Astrocyte (in vitro differentiated cells and primary cell): ENCODE measurements at regions not wholly inside any gene's neighbourhood (a gene's known extent, or its start where the extent isn't known, plus 50 kb on each side); places are given as distances from the start of the nearest gene placed in this dataset.

Experiments used
- DNase-seq: peaks from one replicate; pipeline ENCODE4 v3.0.0-alpha.2; 2010; ENCODE audit warnings: low read depth
- FAIRE-seq: peaks from 2 replicates; lab custom pipeline; 2011; peaks lifted over from hg19 to GRCh38; lab: Jason Lieb, UNC
- H2AFZ ChIP-seq: 2 replicates; pipeline ENCODE4 v1.6.0; 2012; ENCODE audit warnings: low read depth, low read length, inconsistent platforms
- H3K27ac ChIP-seq: 2 replicates; pipeline ENCODE4 v1.5.1; 2011; ENCODE audit warnings: low read depth, low read length, inconsistent platforms
- H3K27me3 ChIP-seq: 2 replicates; pipeline ENCODE4 v1.6.0; 2011; ENCODE audit warnings: low read length, inconsistent platforms; ENCODE audit not compliant: insufficient read depth
- H3K36me3 ChIP-seq: 2 replicates; pipeline ENCODE4 v1.5.1; 2011; ENCODE audit warnings: low read length, inconsistent platforms; ENCODE audit not compliant: insufficient read depth
- H3K4me1 ChIP-seq: 2 replicates; pipeline ENCODE4 v1.5.1; 2011; ENCODE audit warnings: low read length, inconsistent platforms; ENCODE audit not compliant: insufficient read depth
- H3K4me2 ChIP-seq: 2 replicates; pipeline ENCODE4 v1.6.0; 2012; ENCODE audit warnings: low read length, inconsistent platforms
- H3K4me3 ChIP-seq: 2 replicates; pipeline ENCODE4 v1.5.1; 2011; ENCODE audit warnings: low read depth, mild to moderate bottlenecking, low read length, inconsistent platforms; ENCODE audit not compliant: insufficient read depth
- H3K79me2 ChIP-seq: 2 replicates; pipeline ENCODE4 v1.6.0; 2012; ENCODE audit warnings: mild to moderate bottlenecking, low read length, inconsistent platforms; ENCODE audit not compliant: insufficient read depth
- H3K9ac ChIP-seq: 2 replicates; pipeline ENCODE4 v1.6.0; 2012; ENCODE audit warnings: mild to moderate bottlenecking, low read length, inconsistent platforms
- H3K9me3 ChIP-seq: 2 replicates; pipeline ENCODE4 v1.5.1; 2012; ENCODE audit warnings: low read depth, mild to moderate bottlenecking, low read length, inconsistent platforms; ENCODE audit not compliant: insufficient read depth
- H4K20me1 ChIP-seq: 2 replicates; pipeline ENCODE4 v1.6.0; 2012; ENCODE audit warnings: low read length, inconsistent platforms; ENCODE audit not compliant: insufficient read depth
- H3K27ac Mint-ChIP-seq: one replicate; pipeline ENCODE4 v1.8.0; 2021; ENCODE audit warnings: mild to moderate bottlenecking, mixed read lengths; ENCODE audit not compliant: unreplicated experiment
- H3K27me3 Mint-ChIP-seq: one replicate; pipeline ENCODE4 v1.8.0; 2021; ENCODE audit warnings: low read depth, mixed read lengths; ENCODE audit not compliant: unreplicated experiment
- H3K36me3 Mint-ChIP-seq: one replicate; pipeline ENCODE4 v1.8.0; 2021; ENCODE audit warnings: low read depth, mixed read lengths; ENCODE audit not compliant: unreplicated experiment
- H3K4me1 Mint-ChIP-seq: one replicate; pipeline ENCODE4 v1.8.0; 2021; ENCODE audit warnings: low read depth, mixed read lengths; ENCODE audit not compliant: unreplicated experiment
- H3K4me3 Mint-ChIP-seq: one replicate; pipeline ENCODE4 v1.8.0; 2021; ENCODE audit warnings: mild to moderate bottlenecking, moderate library complexity, mixed read lengths; ENCODE audit not compliant: unreplicated experiment
- H3K9me3 Mint-ChIP-seq: one replicate; pipeline ENCODE4 v1.8.0; 2021; ENCODE audit warnings: mild to moderate bottlenecking, mixed read lengths; ENCODE audit not compliant: unreplicated experiment
- EZH2 ChIP-seq: IDR thresholded peaks from 2 replicates; pipeline ENCODE4 v1.6.1; 2012; ENCODE audit warnings: mild to moderate bottlenecking, low read length, inconsistent platforms; ENCODE audit not compliant: insufficient read depth
- TF ChIP-seq, protein P1 (sequence below): IDR thresholded peaks from 2 replicates; pipeline ENCODE4 v1.5.1; 2011; ENCODE audit warnings: low read depth, mild to moderate bottlenecking, inconsistent platforms, low read length, moderate library complexity; ENCODE audit not compliant: insufficient read depth

DNA sequence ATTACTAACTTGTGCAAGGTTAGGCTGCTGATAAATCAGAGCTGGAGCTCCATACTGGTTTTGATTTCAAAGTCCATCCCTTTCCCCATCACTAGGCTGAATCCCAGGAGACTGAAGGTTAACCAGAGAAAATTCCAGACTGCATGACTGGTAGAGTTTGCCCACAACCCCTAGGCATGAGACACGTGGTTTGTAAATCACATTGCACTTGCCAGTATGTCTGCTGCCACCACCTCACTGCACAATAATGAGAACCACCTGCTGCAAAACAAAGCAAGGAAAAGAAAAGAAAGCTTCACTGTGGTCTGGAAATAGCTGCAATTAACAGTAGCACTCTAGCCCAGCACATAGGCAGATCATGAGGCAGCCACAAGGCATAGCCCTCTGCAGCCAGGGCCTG lies 67.6 kb upstream of the NTM start:
- DNase-seq (peak; percentile 10), FAIRE-seq (no peak)
- H3K27me3 Mint-ChIP-seq: peaks cover 9% of the 10 kb centered on the region
- Histone ChIP-seq H3K4me3 (no peak overlapping the region), H4K20me1 (no peaks in the 10 kb centered on the region), H3K27ac (no peak overlapping the region), H3K36me3 (no peaks in the 10 kb centered on the region), H3K9ac (no peak overlapping the region), H3K27me3 (peaks cover 11% of the 10 kb centered on the region), H3K9me3 (no peaks in the 10 kb centered on the region), H3K4me2 (no peak overlapping the region), H3K4me1 (peaks cover 13% of the 10 kb centered on the region), H3K79me2 (no peaks in the 10 kb centered on the region), H2AFZ (no peak overlapping the region)
- H3K27ac Mint-ChIP-seq: no peak overlapping the region
- H3K36me3 Mint-ChIP-seq: no peaks in the 10 kb centered on the region
- H3K9me3 Mint-ChIP-seq: peaks cover 4% of the 10 kb centered on the region
- no peak overlapping the region for H3K4me3 Mint-ChIP-seq
- peaks cover 47% of the 10 kb centered on the region for H3K4me1 Mint-ChIP-seq
- no peak for TF ChIP-seq EZH2
- TF ChIP-seq, protein P1, sequence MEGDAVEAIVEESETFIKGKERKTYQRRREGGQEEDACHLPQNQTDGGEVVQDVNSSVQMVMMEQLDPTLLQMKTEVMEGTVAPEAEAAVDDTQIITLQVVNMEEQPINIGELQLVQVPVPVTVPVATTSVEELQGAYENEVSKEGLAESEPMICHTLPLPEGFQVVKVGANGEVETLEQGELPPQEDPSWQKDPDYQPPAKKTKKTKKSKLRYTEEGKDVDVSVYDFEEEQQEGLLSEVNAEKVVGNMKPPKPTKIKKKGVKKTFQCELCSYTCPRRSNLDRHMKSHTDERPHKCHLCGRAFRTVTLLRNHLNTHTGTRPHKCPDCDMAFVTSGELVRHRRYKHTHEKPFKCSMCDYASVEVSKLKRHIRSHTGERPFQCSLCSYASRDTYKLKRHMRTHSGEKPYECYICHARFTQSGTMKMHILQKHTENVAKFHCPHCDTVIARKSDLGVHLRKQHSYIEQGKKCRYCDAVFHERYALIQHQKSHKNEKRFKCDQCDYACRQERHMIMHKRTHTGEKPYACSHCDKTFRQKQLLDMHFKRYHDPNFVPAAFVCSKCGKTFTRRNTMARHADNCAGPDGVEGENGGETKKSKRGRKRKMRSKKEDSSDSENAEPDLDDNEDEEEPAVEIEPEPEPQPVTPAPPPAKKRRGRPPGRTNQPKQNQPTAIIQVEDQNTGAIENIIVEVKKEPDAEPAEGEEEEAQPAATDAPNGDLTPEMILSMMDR: no peak

DNA sequence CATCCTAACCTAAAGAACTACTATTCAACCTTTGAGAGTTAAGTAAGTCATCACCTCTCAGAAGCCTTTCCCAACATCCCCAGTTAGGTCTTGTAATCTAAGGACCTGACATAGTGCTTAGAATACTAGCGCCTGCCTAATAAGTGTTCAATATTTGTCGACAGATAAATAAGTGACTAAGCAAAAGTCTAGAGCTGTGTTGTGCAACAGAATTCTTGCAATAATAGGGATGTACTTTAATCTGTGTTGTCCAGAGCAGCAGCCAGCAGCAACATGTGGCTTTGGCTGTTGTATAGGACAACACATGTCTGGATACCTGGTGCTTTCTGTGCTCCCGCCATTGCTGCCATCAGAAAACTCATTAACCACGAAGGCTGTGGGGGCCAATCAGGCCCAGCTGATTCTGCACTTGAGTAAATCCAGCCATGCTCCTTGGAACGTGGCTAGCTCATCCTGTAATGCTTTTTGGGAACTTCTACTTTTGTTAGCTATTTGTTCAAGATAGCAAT lies 66.8 kb upstream of the NTM start:
- peaks cover 47% of the 10 kb centered on the region for H3K4me1 Mint-ChIP-seq

GRCh38 chr11:131305005-131305404 lies 65.4 kb upstream of the NTM start:
- Histone ChIP-seq H3K27ac (no peak overlapping the region), H3K27me3 (peaks cover 15% of the 10 kb centered on the region), H3K36me3 (no peaks in the 10 kb centered on the region), H3K79me2 (no peaks in the 10 kb centered on the region), H3K4me2 (no peak overlapping the region), H2AFZ (no peak overlapping the region), H3K9ac (no peak overlapping the region), H3K4me1 (peaks cover 11% of the 10 kb centered on the region), H3K9me3 (no peaks in the 10 kb centered on the region), H3K4me3 (no peak overlapping the region), H4K20me1 (no peaks in the 10 kb centered on the region)
- peaks cover 4% of the 10 kb centered on the region for H3K27me3 Mint-ChIP-seq
- no peak for TF ChIP-seq EZH2
- TF ChIP-seq, protein P1: no peak
- H3K4me3 Mint-ChIP-seq: no peak overlapping the region
- H3K36me3 Mint-ChIP-seq: no peaks in the 10 kb centered on the region
- no peak for DNase-seq
- no peak overlapping the region for H3K27ac Mint-ChIP-seq
- peaks cover 4% of the 10 kb centered on the region for H3K9me3 Mint-ChIP-seq
- peaks cover 41% of the 10 kb centered on the region for H3K4me1 Mint-ChIP-seq
- no peak for FAIRE-seq

More for the DNA sequence above, 66.8 kb upstream of the NTM start:
- peaks cover 13% of the 10 kb centered on the region for H3K4me1 ChIP-seq
- DNase-seq: no peak
- no peaks in the 10 kb centered on the region for H3K9me3 ChIP-seq
- H3K4me2 ChIP-seq: no peak overlapping the region
- Mint-ChIP-seq H3K27me3 (peaks cover 4% of the 10 kb centered on the region), H3K9me3 (peaks cover 4% of the 10 kb centered on the region), H3K27ac (no peak overlapping the region), H3K36me3 (no peaks in the 10 kb centered on the region), H3K4me3 (no peak overlapping the region)
- no peak overlapping the region for H3K27ac ChIP-seq
- H3K27me3 ChIP-seq: peaks cover 14% of the 10 kb centered on the region
- no peak for TF ChIP-seq EZH2
- TF ChIP-seq, protein P1: no peak
- FAIRE-seq: no peak
- no peak overlapping the region for H3K9ac ChIP-seq
- H3K4me3 ChIP-seq: no peak overlapping the region
- H4K20me1 ChIP-seq: no peaks in the 10 kb centered on the region
- H3K36me3 ChIP-seq: no peaks in the 10 kb centered on the region
- no peaks in the 10 kb centered on the region for H3K79me2 ChIP-seq
- H2AFZ ChIP-seq: no peak overlapping the region
